ENCODE measurements at regions not wholly inside any gene's neighbourhood (a gene's known extent, or its start where the extent isn't known, plus 50 kb on each side); places are given as distances from the start of the nearest gene placed in this dataset.
"Not testable (repeated sequence)": the region's sequence is repeated elsewhere in the genome, so short reads cannot be mapped to it uniquely, and the experiment has no call there.

- Mint-ChIP-seq H3K9me3 (no peaks in the 10 kb centered on the region), H3K4me1 (ENCODE audit: low read depth in 2 of 2) (no peaks in the 10 kb centered on the region), H3K36me3 (no peaks in the 10 kb centered on the region), H3K4me3 (no peak overlapping the region), H3K27ac (no peak overlapping the region), H3K27me3 (peaks cover 38 to 67% of the 10 kb centered on the region in 2 donors)
- no peak for ATAC-seq
- no peak for DNase-seq (ENCODE audit: low spot score)
Observed at GRCh38 chr7:127477295-127478023, 85.0 kb upstream of the ZNF800 start.

GRCh38 chr7:127476618-127477017, 84.1 kb upstream of the ZNF800 start:
- ATAC-seq (no peak), DNase-seq (ENCODE audit: low spot score) (no peak)
- H3K36me3 Mint-ChIP-seq: no peaks in the 10 kb centered on the region
- no peaks in the 10 kb centered on the region for H3K4me1 Mint-ChIP-seq (ENCODE audit: low read depth in 2 of 2)
- H3K27me3 Mint-ChIP-seq: peaks cover 33 to 59% of the 10 kb centered on the region in 2 donors
- H3K4me3 Mint-ChIP-seq: no peak overlapping the region
- H3K9me3 Mint-ChIP-seq: no peaks in the 10 kb centered on the region
- no peak overlapping the region for H3K27ac Mint-ChIP-seq

GRCh38 chr7:127474457-127474856, 81.9 kb upstream of the ZNF800 start:
- Mint-ChIP-seq H3K27me3 (peaks cover 39 to 64% of the 10 kb centered on the region in 2 donors), H3K27ac (no peak overlapping the region), H3K36me3 (no peaks in the 10 kb centered on the region), H3K4me3 (no peak overlapping the region), H3K4me1 (ENCODE audit: low read depth in 2 of 2) (no peaks in the 10 kb centered on the region), H3K9me3 (no peaks in the 10 kb centered on the region)
- ATAC-seq (no peak), DNase-seq (ENCODE audit: low spot score) (no peak)

DNA sequence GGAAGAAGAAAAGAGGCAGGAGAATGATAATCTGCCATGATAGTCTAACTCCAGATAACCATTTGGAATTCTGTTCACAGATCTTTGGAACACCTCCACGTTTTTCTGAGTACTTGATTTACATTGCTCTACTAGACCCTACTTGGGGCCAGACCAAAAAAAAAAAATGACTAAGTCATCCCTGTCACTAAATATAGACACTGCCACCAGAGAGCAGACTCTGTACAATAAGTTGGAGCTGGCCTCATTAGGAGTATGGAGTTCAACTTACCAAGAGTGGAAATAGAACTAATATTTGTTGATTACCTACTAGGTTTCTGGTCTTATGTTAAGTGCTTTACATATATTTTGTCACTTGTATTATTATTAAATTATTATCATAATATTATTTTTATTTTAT, 80.9 kb upstream of the ZNF800 start:
- H3K4me1 Mint-ChIP-seq (ENCODE audit: low read depth in 2 of 2): no peaks in the 10 kb centered on the region
- DNase-seq (ENCODE audit: low spot score) (no peak), ATAC-seq (no peak)
- no peaks in the 10 kb centered on the region for H3K9me3 Mint-ChIP-seq
- no peak overlapping the region for H3K27ac Mint-ChIP-seq
- peaks cover 37 to 57% of the 10 kb centered on the region in 2 donors for H3K27me3 Mint-ChIP-seq
- H3K4me3 Mint-ChIP-seq: no peak overlapping the region
- no peaks in the 10 kb centered on the region for H3K36me3 Mint-ChIP-seq

DNA sequence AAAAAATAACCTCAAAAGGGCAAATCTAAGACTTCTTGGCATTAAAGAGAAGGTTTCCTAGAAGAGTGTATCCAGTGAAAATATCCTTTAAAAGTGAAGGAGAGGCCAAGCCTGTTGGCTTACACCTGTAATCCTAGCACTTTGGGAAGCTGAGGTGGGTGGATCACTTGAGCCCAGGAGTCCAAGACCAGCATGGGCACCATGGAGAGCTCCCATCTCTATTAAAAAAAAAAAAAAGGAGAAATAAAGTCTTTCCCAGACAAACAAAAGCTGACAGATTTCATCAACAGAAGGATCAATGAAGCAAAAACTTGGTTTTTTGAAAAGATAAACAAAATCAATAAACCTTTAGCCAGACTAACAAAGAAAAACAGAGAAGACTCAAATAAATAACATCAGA, 67.6 kb upstream of the ZNF800 start:
- ATAC-seq: no peak
- no peak overlapping the region for H3K27ac Mint-ChIP-seq
- H3K27me3 Mint-ChIP-seq: peaks cover 18 to 35% of the 10 kb centered on the region in 2 donors
- H3K9me3 Mint-ChIP-seq: no peaks in the 10 kb centered on the region
- no peaks in the 10 kb centered on the region for H3K4me1 Mint-ChIP-seq (ENCODE audit: low read depth in 2 of 2)
- H3K4me3 Mint-ChIP-seq: no peak overlapping the region
- no peak for DNase-seq (ENCODE audit: low spot score)
- peaks cover 5% of the 10 kb centered on the region for H3K36me3 Mint-ChIP-seq

- H3K9me3 Mint-ChIP-seq; H3K4me1 Mint-ChIP-seq (ENCODE audit: low read depth in 2 of 2); H3K36me3 Mint-ChIP-seq; H3K27ac Mint-ChIP-seq; DNase-seq (ENCODE audit: low spot score); ATAC-seq; H3K4me3 Mint-ChIP-seq: not testable (repeated sequence)
- H3K27me3 Mint-ChIP-seq: peaks cover 51 to 74% of the 10 kb centered on the region in 2 donors
Observed at GRCh38 chr7:127451258-127451657, 58.8 kb upstream of the ZNF800 start.

DNA sequence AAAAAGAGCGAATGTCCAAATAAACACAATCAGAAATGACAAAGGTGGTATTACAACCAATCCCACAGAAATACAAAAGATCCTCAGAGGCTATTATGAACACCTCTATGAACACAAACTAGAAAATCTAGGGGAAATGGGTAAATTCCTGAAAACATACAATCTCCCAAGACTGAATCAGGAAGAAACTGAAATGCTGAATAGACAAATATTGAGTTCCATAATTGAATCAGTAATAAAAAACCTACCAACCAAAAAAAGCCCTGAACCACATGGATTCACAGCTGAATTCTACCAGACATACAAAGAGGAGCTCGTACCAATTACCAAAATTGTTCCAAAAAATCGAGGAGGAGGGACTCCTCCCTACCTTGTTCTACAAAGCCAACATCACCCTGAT, 56.1 kb upstream of the ZNF800 start:
- Mint-ChIP-seq H3K27me3 (peaks cover 37 to 55% of the 10 kb centered on the region in 2 donors), H3K4me3 (no peak overlapping the region), H3K27ac (no peak overlapping the region), H3K4me1 (ENCODE audit: low read depth in 2 of 2) (peaks cover 0 to 2% of the 10 kb centered on the region in 2 donors), H3K36me3 (no peaks in the 10 kb centered on the region), H3K9me3 (no peaks in the 10 kb centered on the region)
- no peak for ATAC-seq
- DNase-seq (ENCODE audit: low spot score): no peak

- H3K27me3 Mint-ChIP-seq: peaks cover 37 to 53% of the 10 kb centered on the region in 2 donors
- peak; percentile 98 to 99 for ATAC-seq
- H3K9me3 Mint-ChIP-seq: no peaks in the 10 kb centered on the region
- H3K36me3 Mint-ChIP-seq: no peaks in the 10 kb centered on the region
- peaks cover 0 to 2% of the 10 kb centered on the region in 2 donors for H3K4me1 Mint-ChIP-seq (ENCODE audit: low read depth in 2 of 2)
- no peak overlapping the region for H3K4me3 Mint-ChIP-seq
- H3K27ac Mint-ChIP-seq: no peak overlapping the region
- peak; percentile 68 for DNase-seq (ENCODE audit: low spot score)
Observed at GRCh38 chr7:127447326-127447945, 54.9 kb upstream of the ZNF800 start.

- no peaks in the 10 kb centered on the region for H3K36me3 Mint-ChIP-seq
Observed at GRCh38 chr7:127446842-127447241, 54.3 kb upstream of the ZNF800 start.

More at GRCh38 chr7:127446842-127447241, 54.3 kb upstream of the ZNF800 start:
- no peak for DNase-seq (ENCODE audit: low spot score)
- Mint-ChIP-seq H3K4me1 (ENCODE audit: low read depth in 2 of 2) (peaks cover 0 to 2% of the 10 kb centered on the region in 2 donors), H3K27me3 (peaks cover 35 to 53% of the 10 kb centered on the region in 2 donors), H3K27ac (no peak overlapping the region), H3K4me3 (no peak overlapping the region), H3K9me3 (no peaks in the 10 kb centered on the region)
- ATAC-seq: peak in 1 of 2 donors; percentile 26

Measured in natural killer cell treated with Interleukin-12 subunit alpha and Interleukin-12 subunit beta and Interleukin-15 and Interleukin-18, amount 100 ng/mL, for 72 hours (primary cell).